GM19239 (cell line): ENCODE measurements at regions not wholly inside any gene's neighbourhood (a gene's known extent, or its start where the extent isn't known, plus 50 kb on each side); places are given as distances from the start of the nearest gene placed in this dataset.
"Not testable (repeated sequence)": the region's sequence is repeated elsewhere in the genome, so short reads cannot be mapped to it uniquely, and the experiment has no call there.

Experiments used
- DNase-seq: peaks from one replicate; pipeline ENCODE4 v3.0.0; 2011; ENCODE audit warnings: low spot score; ENCODE audit not compliant: insufficient read length
- FAIRE-seq: peaks from 2 replicates; lab custom pipeline; 2011; peaks lifted over from hg19 to GRCh38; lab: Jason Lieb, UNC

DNA sequence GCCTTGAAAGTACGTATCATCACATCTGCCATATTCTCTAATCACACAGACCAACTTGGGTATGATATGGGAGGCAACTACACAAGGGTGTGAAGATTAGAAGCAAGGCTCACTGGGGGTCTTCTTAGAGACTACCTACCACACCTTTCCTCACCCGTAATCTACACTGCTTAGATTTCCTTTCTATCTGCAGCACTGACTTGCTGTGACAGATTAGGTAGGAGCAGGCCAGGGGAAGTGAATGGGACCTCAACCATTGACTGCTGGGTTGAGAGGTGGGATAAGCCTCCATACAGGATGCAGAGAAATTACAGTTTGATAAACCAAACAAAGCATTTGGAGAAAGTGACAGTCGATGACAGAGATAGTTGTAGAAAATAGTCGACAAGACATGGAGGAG, 119.0 kb upstream of the SERPINE2 start:
- FAIRE-seq, result no peak

DNA sequence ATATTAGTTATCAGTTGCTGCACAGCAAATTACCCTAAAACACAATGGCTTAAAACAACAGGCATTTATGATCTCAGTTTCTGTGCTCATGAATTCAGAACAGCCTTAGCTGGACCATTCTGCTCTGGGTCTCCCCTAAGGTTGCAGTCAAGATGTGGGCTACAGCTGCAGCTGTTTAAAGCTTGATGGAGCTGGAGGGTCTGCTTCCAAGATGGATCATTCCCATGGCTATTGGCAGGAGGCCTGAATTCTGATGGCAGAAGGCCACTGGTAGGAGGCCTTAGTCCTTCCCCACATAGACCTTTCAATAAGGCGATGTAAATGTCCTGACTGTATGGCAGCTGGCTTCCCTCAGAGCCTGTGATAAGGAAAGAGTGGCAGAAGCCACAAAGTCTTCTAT, 118.6 kb upstream of the SERPINE2 start:
- DNase-seq (no peak), FAIRE-seq (no peak)

More for the DNA sequence above, 119.0 kb upstream of the SERPINE2 start:
- no peak for DNase-seq

DNA sequence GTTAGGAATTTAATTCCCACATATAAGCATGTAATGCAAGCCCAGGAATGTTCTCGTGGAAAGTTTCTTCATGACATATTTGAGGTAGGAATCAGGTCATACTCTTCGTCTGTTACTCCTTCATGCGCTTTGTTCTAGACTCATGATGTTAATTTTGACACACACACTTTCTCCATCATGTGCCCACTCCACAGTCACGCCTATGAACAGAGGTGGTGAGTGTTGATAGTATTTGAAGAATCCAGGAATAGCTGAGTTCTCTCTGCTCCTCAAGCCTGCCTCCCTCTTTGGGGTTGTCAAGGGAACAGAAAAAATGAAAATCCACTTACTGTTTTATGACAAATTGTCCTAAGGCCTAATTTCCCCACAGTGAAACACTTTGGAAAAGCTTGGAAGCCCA, 117.3 kb upstream of the SERPINE2 start:
- DNase-seq (no peak), FAIRE-seq (no peak)

DNA sequence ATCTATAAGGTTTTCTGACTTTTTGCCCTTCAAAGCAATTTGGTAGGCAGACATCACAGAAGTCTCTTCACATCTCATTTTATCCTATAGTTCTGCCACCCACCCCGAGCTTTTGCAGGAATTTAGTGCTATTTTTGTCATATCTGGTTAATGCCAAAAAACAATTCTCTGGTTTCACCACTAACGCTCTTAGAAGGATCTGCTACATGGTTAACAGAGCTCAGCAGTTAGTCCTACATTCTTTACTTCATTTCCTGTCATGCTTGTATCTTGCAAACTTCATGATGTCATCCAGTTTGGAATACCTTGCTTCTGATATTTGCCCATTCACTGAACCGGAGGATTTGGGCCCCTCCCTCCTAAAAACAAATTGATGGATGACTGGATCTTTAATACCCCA, 116.8 kb upstream of the SERPINE2 start:
- no peak for DNase-seq
- no peak for FAIRE-seq

DNA sequence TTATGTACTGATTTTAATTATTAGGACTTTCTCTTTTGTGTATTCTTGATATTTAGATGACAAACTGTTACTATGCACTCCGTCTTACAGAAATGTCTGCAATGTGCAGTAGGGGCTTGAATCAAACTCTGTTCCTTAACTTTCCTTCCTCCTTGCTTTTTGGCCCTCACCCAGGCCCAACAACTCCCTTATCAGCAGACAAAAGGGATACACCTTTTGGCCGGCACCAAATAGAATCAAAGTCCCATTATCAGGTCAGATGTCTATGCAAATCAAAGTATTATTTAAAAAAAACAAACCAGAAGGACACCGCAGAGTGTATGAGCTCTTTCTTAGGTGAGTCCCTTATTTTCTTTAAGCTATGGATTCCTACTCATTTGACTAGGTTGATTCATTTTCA, 116.3 kb upstream of the SERPINE2 start:
- FAIRE-seq (no peak), DNase-seq (no peak)

DNA sequence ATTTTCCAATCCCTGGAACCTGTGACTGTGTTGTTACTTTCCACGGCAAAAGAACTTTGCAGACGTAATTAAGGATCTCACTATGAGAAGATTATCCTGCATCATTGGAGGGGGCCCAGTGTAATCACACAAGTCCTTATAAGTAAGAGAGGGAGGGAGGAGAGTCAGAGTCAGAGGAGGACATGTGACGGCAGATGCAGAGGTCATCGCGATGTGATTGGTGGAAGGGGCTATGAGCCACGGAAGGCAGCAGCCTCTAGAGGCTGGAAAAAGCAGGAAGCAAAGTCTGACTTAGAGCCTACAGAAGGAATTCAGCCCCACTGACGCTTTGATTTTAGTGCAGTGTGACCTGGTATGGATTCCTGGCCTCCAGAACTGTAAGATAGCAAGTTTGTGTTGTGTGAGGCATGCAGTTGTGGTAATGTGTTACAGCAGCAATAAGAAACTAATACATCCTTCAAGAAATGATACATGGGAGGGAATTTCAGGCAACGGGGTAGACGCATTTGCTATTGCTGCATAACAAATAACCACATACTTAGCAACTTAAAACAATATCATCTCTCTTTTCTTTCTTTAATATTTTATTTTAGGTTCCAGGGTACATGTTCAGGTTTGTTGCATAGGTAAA, 112.7 kb upstream of the SERPINE2 start:
- DNase-seq (no peak), FAIRE-seq (no peak)

DNA sequence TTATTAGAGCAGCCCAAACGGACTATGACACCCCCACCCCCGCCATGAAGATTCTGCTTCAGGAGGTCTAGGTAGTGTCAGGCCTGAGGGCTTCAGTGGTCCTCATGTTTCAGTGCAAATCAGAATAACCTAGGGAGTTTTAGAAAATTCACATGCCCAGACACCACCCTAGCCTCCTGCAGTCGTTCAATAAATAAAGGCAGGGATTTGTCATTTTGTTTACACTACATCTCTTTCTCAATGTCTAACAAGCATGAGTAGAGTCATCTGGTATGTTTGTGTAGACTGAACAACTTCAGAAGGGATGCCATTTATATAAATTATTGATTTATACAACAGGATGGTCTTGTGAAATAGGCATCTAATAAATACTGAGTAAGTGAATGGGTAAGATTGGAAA, 112.1 kb upstream of the SERPINE2 start:
- DNase-seq, result no peak

DNA sequence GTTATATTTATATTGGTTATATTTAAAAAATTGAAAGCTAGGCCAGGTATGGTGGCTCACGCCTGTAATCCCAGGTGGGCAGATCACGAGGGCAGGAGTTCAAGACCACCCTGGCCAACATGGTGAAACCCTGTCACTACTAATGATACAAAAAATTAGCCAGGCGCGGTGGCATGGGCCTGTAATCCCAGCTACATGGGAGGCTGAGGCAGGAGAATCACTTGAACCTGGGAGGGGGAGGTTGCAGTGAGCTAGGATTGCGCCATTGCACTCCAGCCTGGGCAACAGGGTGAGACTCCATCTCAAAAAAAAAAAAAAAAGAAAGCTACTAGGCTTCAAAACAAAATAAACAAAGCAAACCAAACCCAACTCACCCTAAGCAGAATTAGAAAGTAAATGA, 109.0 kb upstream of the SERPINE2 start:
- not testable (repeated sequence) for DNase-seq, FAIRE-seq

More for the DNA sequence above, 112.1 kb upstream of the SERPINE2 start:
- no peak for FAIRE-seq

DNA sequence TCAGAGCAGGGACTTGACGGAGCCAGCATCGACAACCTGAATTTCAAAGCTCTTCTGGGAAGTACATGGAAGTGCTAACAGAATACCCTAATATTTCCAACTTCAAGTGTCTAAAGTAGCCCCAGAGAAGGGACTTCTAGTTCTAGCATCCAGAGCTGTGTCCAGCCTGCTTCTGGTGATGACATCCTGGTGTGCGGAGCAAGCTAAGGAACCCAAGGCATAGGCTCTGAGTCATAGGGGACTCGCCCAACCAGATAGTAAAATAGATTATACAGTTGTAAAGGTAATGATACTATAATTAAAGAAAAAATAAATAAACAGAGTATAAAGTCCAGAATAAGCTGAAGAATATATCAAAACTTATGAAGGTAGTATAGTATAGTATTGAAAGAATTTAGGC, 108.1 kb upstream of the SERPINE2 start:
- DNase-seq (no peak), FAIRE-seq (no peak)

DNA sequence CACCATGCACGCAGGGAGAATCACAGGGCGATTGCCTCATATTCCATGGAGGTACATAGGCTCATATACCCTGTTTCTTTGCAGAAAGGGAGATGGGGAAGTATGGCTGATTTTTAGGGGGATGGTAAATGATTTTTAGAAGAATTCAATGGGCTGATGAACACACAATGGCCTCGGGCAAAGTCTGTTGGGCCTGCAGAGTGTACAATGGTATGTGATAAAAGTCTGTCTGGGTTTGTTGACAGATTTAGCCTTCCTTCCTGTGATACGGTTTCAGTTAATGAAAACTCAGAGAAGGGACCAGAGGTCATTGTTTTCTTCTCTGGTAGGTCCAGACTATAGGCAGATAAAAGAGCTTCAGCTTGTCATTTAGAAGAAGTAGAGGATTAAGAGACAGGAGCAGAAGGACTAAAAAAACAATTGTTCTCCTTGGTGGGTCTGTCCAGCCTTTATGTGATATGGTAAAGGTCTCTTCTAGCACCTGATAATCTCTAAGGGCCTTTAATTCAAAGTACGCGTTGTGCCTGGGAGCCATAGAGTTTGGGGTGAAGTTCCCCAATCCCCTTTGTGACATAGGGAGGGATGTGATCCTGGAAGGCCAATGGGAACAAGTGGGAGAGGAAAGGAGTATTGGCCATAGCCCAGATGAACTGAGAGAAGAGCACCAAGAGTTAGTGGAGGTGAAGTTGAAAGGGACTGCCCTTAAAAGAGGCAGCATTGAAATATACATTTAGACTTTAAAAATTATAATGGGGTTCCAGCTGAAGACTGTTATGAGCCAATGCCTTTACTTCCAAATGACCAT, 107.5 kb upstream of the SERPINE2 start:
- no peak for DNase-seq
- no peak for FAIRE-seq

DNA sequence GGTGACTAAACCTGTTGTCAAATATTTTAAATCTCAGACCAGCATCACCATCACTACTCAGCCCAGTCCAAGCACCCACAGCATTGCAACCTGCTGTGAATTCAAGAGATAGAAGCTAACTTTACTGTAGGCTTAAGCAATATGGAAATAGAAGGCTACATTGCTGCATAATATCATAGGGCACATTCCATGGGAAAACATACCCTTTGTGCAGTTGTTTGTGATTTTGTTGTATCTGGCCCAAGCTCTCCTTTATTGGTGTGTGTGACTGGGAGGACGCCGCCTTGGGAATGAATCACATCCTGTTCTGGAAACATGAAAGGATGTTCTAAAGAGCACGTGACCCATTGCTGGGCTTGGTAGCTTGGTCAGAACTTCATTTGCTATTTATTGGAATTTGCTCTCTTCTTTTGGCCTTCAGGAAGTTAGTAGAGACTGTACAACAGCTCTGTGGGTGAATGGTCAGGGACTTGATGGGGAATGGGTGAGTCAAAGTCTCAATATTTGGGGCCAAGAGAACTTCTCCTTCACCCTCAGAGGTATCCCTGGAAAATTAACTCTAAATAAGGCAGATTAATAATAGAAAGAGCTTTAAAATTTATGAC, 106.8 kb upstream of the SERPINE2 start:
- DNase-seq, result no peak
- no peak for FAIRE-seq

DNA sequence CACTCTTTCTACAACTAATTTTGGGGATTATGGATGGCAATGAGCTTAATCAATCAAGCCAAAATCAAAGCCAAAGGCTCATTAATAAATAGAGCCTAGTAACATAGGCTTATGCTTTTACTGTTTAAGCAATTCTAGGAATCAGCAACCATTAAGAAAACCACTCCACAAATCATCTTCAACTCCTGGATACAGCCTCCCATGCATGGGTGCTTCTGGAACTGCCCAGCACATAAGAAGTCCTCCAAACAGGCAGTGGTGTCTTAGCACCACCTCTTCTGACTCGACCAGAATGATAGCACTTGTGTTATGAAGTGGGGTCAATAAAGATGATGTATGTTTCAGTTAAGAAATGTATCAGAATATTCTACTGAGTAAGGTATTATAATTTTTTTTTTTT, 104.4 kb upstream of the SERPINE2 start:
- FAIRE-seq (no peak), DNase-seq (no peak)

DNA sequence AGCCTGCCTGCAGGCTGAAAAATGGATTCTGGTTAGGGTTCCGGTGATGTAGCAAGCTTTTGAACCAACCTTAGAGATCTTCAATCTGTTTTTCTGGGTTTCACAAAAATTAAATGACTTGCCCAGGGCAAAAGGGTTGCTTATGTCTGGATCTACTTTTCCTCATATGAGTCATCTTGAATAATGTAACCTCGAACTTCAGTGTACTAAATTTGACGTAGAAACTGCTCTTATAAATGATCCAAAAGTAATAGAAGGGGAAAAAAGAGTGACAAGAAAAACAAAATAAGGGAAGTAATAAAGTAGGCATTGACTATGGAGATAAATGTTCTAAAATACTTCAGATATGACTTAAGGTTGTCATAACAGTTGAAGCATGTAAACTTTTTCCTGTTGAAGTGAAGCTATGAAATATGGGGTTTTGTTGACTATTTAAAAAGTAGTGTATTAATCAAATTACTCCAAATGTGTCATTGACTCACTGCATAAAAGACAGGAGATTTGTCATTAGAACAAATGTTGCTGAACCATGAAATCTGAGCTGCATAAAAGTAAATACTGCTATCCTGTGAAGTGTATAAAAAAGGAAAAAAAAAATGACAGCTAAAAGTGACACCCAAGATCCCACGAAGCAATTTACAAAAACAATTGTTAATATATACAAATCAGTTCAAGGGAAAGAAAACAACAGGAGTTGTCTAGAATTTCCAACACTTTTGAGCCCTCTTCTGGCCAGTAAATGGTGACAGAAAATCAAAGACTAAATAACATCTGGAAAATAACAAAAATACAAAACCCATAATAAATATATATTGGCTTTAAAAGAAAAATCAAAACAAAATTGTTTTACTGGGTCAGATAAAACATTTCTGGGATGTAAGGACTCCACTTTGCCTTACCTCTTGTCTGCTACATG, 103.6 kb upstream of the SERPINE2 start:
- FAIRE-seq (no peak), DNase-seq (no peak)

DNA sequence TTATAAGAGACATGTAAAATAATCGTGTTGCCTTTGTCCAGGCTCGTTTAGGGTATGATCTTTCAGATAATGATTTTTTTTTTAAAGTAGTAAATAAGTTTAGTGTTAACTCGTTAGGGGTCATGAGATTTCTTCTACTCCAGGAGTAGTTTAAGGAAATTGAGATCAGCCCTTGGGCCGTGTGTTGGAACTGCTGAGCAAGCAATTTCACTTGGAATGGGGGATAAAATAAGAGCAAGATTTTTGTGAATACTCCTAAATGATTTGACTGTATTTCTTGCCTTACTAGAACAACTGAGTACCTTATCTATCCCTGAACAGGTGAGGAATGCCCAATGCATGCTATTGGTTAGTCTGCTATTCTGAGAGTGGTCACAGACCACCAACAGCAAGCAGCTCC, 102.2 kb upstream of the SERPINE2 start:
- FAIRE-seq, result no peak
- no peak for DNase-seq

DNA sequence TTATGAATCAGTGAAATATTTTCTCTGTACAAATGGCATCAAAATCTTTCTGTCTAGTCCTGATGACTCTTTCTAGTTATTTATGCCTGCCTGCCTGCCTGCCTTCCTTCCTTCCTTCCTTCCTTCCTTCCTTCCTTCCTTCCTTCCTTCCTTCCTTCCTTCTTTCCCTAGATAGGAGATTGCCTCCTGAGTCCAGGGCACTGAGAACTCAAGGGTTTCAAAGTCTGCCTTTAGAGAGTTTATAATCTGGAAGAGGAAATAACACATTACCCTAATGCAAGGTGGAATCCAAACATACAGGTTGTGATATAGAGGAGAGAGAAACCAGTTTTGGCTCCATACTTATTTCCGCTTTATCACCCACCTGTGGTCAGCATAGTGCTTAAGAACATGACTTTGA, 98.1 kb upstream of the SERPINE2 start:
- DNase-seq, result no peak
- no peak for FAIRE-seq

DNA sequence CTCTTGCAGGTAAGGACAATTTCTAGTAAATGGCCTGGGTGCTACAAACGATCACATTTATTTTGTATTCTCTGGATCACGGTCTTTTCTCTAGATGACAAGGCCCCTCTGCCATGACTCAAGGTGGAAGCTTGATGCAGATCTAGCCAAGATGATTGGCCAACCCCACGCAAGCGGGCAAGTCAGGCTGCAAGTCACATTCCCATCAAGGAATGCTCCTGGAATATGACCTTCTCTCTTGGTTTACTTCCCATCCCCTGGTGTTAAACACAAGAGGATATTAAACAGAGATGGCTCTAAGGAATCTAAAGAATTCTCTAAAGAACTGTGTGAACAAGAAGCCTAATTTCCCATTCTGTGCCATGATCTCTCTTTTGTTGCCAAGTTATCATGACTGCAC, 97.3 kb upstream of the SERPINE2 start:
- FAIRE-seq, result no peak

DNA sequence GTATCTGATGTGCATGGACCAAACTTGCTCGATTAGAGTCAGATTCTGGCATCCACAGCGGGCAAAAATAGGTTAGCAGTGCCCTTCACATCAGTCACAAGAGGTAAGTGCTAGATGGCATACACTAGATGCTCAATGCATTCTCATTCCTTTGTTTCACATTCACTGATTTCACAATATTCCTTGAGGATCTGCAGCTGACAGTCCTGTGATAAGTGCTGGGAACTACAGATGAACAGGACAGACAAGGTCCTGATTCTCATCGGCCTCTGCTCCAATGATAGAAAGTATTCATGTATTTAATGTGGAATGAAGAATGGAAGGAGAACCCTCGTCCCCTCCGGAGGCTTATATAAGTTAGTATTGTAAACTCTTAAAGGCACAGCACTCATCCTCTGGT, 96.8 kb upstream of the SERPINE2 start:
- no peak for FAIRE-seq

More for the DNA sequence above, 97.3 kb upstream of the SERPINE2 start:
- DNase-seq, result no peak

DNA sequence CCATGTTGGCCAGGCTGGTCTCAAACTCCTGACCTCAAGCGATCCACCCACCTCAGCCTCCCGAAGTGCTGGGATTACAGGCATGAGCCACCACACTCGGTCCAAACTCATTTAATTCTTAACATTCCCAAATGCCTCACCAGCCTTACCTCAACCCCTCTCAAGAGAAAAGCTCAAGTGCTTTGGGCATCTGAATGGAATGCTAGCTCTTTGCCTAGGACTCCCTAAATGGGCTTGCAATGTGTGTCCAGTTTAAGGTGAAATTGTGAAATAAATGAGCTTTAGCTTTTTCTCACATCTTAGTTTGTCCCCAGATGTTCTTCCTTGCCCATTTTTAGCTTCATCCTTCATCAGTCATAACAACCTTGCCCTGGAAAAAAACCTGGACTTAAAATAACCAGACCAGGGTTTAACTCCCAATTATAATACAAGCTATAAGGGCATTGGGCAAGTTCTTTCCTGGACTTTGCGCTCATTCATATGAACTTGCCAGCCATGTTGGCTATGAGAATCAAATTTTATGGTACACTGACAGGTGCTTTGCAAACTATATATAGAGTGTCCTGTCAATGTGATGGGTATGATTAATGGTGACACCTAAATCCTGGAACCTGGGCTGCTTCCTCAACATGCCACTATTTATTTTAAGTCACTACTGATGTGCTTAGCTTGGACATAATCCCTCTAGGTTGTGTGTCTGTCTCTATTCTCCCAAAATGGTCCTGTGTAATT, 95.1 kb upstream of the SERPINE2 start:
- DNase-seq (no peak), FAIRE-seq (no peak)

More for the DNA sequence above, 96.8 kb upstream of the SERPINE2 start:
- DNase-seq, result no peak

DNA sequence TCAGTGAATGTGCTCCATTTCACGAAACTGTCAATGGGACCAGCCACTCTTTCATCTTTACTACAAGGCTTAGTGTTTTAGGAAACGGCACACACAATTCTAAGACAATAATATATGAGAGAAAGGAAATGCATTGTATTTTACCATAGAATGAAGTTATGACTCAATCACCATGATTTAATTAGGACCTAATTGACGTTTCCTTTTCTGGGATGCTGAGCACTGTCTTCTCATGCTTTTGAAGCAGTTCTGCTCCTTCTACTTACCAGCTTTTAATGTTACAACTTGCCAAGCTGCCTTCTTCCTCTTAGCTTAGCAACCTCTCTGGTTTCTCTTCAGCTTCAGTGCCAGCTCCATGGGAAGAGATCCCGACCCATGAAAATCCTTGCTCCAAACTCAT, 94.3 kb upstream of the SERPINE2 start:
- no peak for FAIRE-seq
- DNase-seq, result no peak
